Sigmoid colon (tissue), 6 donors: ENCODE measurements at regions not wholly inside any gene's neighbourhood (a gene's known extent, or its start where the extent isn't known, plus 50 kb on each side); places are given as distances from the start of the nearest gene placed in this dataset.

ENCODE experiments used
- DNase-seq: peaks from one replicate; pipeline ENCODE4 v3.0.0-alpha.2; 2019
- H3K27ac ChIP-seq, 4 donors: fragments of 200-600 bp; sonication (generic); one replicate each; pipeline ENCODE4 v1.5.1; 2016 to 2019; ENCODE audit warnings: mild to moderate bottlenecking in 1 of 4
- H3K27me3 ChIP-seq, 3 donors: fragments of 200-600 bp; sonication (generic); one replicate each; pipeline ENCODE4 v1.5.1; 2019; ENCODE audit warnings: mild to moderate bottlenecking in 1 of 3
- H3K36me3 ChIP-seq, 4 donors: fragments of 200-600 bp; sonication (generic); one replicate each; pipeline ENCODE4 v1.5.1; 2016 to 2019
- H3K4me1 ChIP-seq, 4 donors: fragments of 200-600 bp; sonication (generic); one replicate each; pipeline ENCODE4 v1.5.1; 2017 to 2019
- H3K4me3 ChIP-seq, 4 donors: fragments of 200-600 bp; sonication (generic); one replicate each; pipeline ENCODE4 v1.5.1; 2017 to 2019; ENCODE audit warnings: mild to moderate bottlenecking in 2 of 4, moderate library complexity in 1 of 4
- H3K9me3 ChIP-seq, 4 donors: fragments of 200-600 bp in 3 of 4; sonication (generic) in 3 of 4; one replicate each; pipeline versions ENCODE4 v1.5.1 to v1.6.1; 2013 to 2019
- CTCF ChIP-seq, 4 experiments: fragments of 450-650 bp in 3 of 4; fragments of 200-600 bp in 1 of 4; IDR thresholded peaks; one replicate each; pipeline ENCODE4 v1.5.1; 2016 to 2019; ENCODE audit warnings: antibody characterized with exemption in 4 of 4, mild to moderate bottlenecking in 3 of 4, moderate library complexity in 2 of 4
- EP300 ChIP-seq, 4 donors: sonication (generic); formaldehyde crosslinking; IDR thresholded peaks; one replicate each; pipeline ENCODE4 v1.6.1; 2017; ENCODE audit warnings: antibody characterized with exemption in 4 of 4
- POLR2A ChIP-seq, 2 donors: fragments of 450-650 bp; IDR thresholded peaks; one replicate each; pipeline ENCODE4 v1.6.1; 2016; ENCODE audit warnings: antibody characterized with exemption in 2 of 2, mild to moderate bottlenecking in 2 of 2, moderate library complexity in 2 of 2
- POLR2AphosphoS5 ChIP-seq, 4 donors: sonication (generic); formaldehyde crosslinking; IDR thresholded peaks; one replicate each; pipeline ENCODE4 v1.6.1; 2017; ENCODE audit warnings: antibody characterized with exemption in 4 of 4
- WGBS, 2 donors: extraction: QIAGEN DNeasy Blood & Tissue Kit; methylation state at CpG; one replicate each; pipeline ENCODE4 v1.1.7; 2013; 5-methylcytosine and 5-hydroxymethylcytosine counted together
- intact Hi-C: fragments of 100-400 bp; cut with DNase I; formaldehyde crosslinking; loops from one replicate; pipeline ENCODE4 v1.15.1; 2023
- donor health status: healthy with polysubstance abuse.
- donor health status: healthy.

- TF ChIP-seq EP300 (IDR thresholded peaks at IDR 0.05) (no peak), POLR2AphosphoS5 (IDR thresholded peaks at IDR 0.05) (no peak), CTCF (IDR thresholded peaks at IDR 0.05) (no peak), POLR2A (IDR thresholded peaks at IDR 0.05) (no peak)
- H3K4me3 ChIP-seq, result no peak overlapping the region
- H3K9me3 ChIP-seq, result no peaks in the 10 kb centered on the region
- H3K4me1 ChIP-seq, result no peaks in the 10 kb centered on the region
- intact Hi-C loops, result no loop called here
- no peaks in the 10 kb centered on the region for H3K36me3 ChIP-seq
- 48 to 81% methylated on average over 13 of the region's 13 CpGs for WGBS, 2 donors
- H3K27ac ChIP-seq, result no peak overlapping the region
- DNase-seq, result no peak
- H3K27me3 ChIP-seq, result peaks cover 0 to 8% (median 0%) of the 10 kb centered on the region in 3 donors
These were observed 263.8 kb upstream of the FOXQ1 start for GRCh38 chr6:1047981-1048541.

DNA sequence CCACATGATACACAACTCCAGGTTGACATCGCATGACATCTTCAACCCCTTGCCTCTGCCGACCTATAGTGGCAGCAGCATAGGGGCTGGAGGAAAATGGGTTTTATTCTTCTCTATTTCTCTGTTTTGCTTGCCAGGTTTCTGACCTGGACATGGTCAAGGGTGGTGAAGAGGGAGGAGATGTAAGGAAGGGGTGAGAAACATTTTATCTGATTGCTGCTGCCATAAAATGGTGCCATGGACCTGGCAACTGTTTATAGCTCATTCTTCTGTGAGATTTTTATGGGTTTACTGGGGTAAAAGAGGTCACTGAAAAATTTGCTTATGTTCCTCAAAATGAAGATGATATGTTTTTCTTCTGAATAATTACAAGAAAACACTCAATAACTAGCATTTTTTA lies 266.7 kb upstream of the FOXQ1 start:
- no peaks in the 10 kb centered on the region for H3K36me3 ChIP-seq
- no peak for TF ChIP-seq CTCF (IDR thresholded peaks at IDR 0.05)
- TF ChIP-seq EP300 (IDR thresholded peaks at IDR 0.05), result no peak
- no peak for TF ChIP-seq POLR2AphosphoS5 (IDR thresholded peaks at IDR 0.05)
- no peak for TF ChIP-seq POLR2A (IDR thresholded peaks at IDR 0.05)
- WGBS, 2 donors, result 39 to 89% methylated on average over 2 of the region's 2 CpGs
- H3K27ac ChIP-seq, result no peak overlapping the region
- intact Hi-C loops, result no loop called here
- H3K27me3 ChIP-seq, result peaks cover 0 to 8% (median 0%) of the 10 kb centered on the region in 3 donors
- H3K9me3 ChIP-seq, result no peaks in the 10 kb centered on the region
- H3K4me3 ChIP-seq, result no peak overlapping the region
- H3K4me1 ChIP-seq, result no peaks in the 10 kb centered on the region
- DNase-seq, result no peak

DNA sequence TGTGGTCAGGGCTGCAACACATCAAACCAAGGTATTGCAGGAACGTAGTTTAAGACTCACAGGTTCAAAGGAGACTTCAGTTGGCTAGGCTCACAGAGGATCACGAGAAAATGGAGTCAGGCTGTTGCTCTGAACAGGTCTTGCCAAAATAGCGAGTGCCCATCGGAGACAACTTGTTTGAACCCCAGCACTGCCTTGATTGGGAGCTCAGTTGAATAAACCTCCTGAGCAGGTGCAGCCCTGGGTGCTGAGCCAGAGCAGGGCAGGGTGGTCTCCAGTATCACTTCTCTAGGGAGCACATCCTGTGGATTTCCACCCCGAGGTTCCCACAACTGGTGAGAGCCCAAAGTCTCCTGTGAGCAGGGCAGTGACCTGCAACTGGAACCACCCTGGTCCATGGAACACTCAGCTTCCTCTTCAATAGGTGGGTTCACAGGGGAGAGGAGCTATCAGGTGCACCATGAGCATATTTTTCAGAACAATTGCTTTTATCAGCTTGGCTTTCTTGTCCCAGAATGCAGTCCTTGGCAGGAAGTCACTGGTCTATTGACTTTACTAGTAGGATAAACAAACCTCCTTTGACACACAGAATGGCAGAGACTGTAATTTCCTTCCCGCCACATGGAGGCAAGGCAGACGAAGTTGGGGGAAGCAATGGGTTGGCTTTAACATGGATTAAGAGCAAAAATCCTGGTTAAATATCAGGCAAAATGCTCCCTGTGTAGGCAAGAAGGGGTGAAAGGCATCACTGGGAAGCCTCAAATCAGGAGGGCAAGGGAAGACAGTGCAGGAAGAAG lies 267.7 kb upstream of the FOXQ1 start:
- Histone ChIP-seq H3K9me3 (no peaks in the 10 kb centered on the region), H3K36me3 (no peaks in the 10 kb centered on the region), H3K4me3 (no peak overlapping the region), H3K27me3 (peaks cover 0 to 8% (median 0%) of the 10 kb centered on the region in 3 donors), H3K27ac (no peak overlapping the region), H3K4me1 (no peaks in the 10 kb centered on the region)
- DNase-seq, result no peak
- intact Hi-C loops, result no loop called here
- TF ChIP-seq POLR2AphosphoS5 (IDR thresholded peaks at IDR 0.05) (no peak), POLR2A (IDR thresholded peaks at IDR 0.05) (no peak), CTCF (IDR thresholded peaks at IDR 0.05) (no peak), EP300 (IDR thresholded peaks at IDR 0.05) (no peak)
- WGBS, 2 donors, result 47 to 73% methylated on average over 7 of the region's 7 CpGs

DNA sequence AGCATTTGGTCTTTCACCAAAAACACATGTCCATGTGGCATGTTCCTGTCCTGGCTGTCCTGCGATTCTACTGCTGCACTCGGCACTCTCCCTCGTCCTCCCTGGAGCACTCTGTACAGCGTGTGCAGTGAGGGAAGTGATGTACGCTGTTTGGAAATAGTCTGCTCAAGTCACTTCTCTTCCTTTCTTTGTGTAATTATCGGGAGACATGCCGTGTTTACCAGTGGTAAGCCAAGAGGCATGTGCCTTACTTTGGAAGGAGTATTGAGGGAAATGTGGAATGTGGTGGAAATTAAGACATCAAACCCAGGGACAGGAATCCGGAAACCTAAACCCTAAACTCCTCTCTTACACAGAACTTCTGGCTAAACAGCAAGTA lies 268.5 kb upstream of the FOXQ1 start:
- H3K27me3 ChIP-seq, result peaks cover 0 to 8% (median 0%) of the 10 kb centered on the region in 3 donors
- H3K4me3 ChIP-seq, result no peak overlapping the region
- no peak for DNase-seq
- intact Hi-C loops, result no loop called here
- H3K36me3 ChIP-seq, result no peaks in the 10 kb centered on the region
- no peaks in the 10 kb centered on the region for H3K4me1 ChIP-seq
- H3K9me3 ChIP-seq, result no peaks in the 10 kb centered on the region
- TF ChIP-seq POLR2AphosphoS5 (IDR thresholded peaks at IDR 0.05) (no peak), CTCF (IDR thresholded peaks at IDR 0.05) (no peak), EP300 (IDR thresholded peaks at IDR 0.05) (no peak), POLR2A (IDR thresholded peaks at IDR 0.05) (no peak)
- H3K27ac ChIP-seq, result no peak overlapping the region
- WGBS, 2 donors, result 78 to 88% methylated on average over 8 of the region's 8 CpGs
